GM12875 (cell line): ENCODE measurements at regions not wholly inside any gene's neighbourhood (a gene's known extent, or its start where the extent isn't known, plus 50 kb on each side); places are given as distances from the start of the nearest gene placed in this dataset.

Experiments used
- H3K4me3 ChIP-seq: one replicate; pipeline ENCODE4 v1.5.1; 2011; ENCODE audit warnings: low read depth, low read length, control low read depth
- TF ChIP-seq, protein P1 (sequence below): IDR thresholded peaks from 2 replicates; pipeline ENCODE4 v1.5.1; 2011; ENCODE audit warnings: low read depth, mild to moderate bottlenecking, control low read depth, inconsistent platforms, low read length, moderate library complexity, borderline replicate concordance; ENCODE audit not compliant: insufficient read depth

DNA sequence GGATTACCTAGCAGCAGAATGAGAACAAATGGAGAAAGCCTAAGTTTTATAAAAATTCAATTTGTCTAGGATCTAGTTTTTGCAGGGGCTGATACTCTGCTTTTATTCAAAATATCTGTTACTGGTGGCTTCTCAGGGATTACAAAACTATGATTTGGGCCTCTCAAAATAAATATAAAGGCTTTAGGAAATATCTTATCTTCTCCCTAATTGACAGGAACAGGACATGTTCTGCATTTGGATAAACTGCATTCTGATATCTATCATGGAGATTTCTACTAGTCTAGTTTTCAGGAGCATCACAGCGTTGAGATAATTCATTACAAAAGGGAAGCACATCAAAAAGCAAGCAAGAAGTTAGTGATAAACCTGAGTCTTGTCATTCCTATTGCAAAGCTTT, 127.1 kb upstream of the ITGA1 start:
- H3K4me3 ChIP-seq = no peak overlapping the region
- TF ChIP-seq, protein P1, sequence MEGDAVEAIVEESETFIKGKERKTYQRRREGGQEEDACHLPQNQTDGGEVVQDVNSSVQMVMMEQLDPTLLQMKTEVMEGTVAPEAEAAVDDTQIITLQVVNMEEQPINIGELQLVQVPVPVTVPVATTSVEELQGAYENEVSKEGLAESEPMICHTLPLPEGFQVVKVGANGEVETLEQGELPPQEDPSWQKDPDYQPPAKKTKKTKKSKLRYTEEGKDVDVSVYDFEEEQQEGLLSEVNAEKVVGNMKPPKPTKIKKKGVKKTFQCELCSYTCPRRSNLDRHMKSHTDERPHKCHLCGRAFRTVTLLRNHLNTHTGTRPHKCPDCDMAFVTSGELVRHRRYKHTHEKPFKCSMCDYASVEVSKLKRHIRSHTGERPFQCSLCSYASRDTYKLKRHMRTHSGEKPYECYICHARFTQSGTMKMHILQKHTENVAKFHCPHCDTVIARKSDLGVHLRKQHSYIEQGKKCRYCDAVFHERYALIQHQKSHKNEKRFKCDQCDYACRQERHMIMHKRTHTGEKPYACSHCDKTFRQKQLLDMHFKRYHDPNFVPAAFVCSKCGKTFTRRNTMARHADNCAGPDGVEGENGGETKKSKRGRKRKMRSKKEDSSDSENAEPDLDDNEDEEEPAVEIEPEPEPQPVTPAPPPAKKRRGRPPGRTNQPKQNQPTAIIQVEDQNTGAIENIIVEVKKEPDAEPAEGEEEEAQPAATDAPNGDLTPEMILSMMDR = no peak

DNA sequence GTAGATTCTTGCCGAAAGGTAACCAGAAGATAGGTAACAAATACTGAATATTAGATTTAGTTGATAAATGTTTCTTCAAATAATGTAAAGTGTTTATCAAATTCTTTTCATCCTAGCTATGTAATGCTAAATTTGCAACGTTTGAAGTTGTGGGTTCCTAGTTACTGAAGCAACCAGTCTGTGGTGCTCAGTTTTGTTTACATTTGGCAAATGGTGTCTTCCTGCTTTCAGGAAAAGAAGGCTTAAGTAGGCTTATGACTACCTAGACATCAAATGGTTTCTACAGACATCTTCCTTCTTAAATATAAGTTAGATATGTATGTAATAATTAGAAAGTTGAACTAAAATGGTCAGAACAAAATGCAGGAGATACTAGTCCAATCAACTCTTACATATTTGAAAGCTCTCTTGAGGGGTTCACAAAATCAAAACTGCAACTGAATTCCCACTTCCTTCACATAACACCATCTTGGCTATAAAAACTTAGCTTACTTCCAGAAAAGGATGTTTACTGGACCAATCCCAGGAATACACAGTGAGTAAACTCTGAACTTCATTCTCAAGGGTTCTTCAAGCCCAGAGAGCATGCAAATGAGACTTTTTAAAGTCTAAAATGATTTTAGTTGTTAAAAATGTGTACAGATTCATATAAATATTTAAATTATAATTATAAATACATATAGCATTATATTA, 125.7 kb upstream of the ITGA1 start:
- H3K4me3 ChIP-seq = no peak overlapping the region
- TF ChIP-seq, protein P1 = no peak

- no peak overlapping the region for H3K4me3 ChIP-seq
- TF ChIP-seq, protein P1 = no peak
Measured at GRCh38 chr5:52665559-52665958, 122.2 kb upstream of the ITGA1 start.

GRCh38 chr5:52668139-52668538, 119.6 kb upstream of the ITGA1 start:
- TF ChIP-seq, protein P1 = no peak
- no peak overlapping the region for H3K4me3 ChIP-seq

DNA sequence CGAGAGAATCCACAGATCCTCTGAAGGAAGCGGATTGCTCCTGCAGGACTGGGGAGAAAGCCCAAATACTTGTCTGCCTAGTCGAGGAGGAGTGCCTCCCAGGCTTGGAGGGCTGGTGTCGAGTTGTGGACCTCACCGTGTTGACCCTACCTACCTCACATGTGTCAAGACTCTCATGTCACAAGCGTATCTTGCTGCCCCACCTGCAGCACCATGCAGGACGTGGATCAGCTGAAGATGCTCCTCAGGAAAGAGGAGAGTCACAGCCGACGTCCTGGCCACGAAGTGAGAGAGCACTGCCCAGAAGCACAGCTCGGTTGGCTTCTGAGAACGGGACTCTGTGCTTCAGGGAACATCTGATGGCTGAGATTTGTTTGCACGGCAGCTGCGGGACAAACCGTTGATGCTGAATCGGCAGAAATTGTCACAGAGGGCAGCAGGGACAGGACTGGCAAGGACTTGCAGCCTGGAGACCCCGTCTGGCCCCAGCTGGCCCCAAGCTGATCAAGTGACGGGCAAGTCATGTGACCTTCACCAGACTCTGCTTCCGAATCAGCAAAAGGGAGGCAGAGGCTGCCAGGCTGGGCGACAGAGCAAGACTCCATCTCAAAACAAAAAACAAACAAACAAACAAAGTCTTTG, 119.1 kb upstream of the ITGA1 start:
- TF ChIP-seq, protein P1 = no peak
- no peak overlapping the region for H3K4me3 ChIP-seq

DNA sequence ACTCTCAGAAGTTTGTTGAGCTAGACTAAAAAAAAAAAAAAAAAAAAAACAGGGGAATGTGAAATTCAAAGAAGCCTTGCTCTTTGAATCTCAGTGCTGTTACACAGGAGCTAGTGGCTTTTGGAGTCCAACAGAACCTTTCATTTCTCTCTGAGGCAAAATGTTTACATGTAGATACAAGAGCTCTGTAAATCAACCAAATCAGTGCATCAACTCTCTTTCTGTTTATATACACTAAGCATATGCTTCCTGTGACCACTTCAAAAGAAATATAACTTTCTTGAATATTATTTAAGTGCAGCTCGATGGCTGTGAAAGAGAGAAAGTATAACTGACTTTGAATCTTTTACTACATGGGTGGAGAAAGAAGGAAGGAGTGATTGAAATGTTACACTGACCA, 115.3 kb upstream of the ITGA1 start:
- TF ChIP-seq, protein P1 = no peak
- no peak overlapping the region for H3K4me3 ChIP-seq

GRCh38 chr5:52673495-52673894, 114.2 kb upstream of the ITGA1 start:
- H3K4me3 ChIP-seq = no peak overlapping the region
- TF ChIP-seq, protein P1 = no peak
